H1 (cell line): ENCODE measurements at regions not wholly inside any gene's neighbourhood (a gene's known extent, or its start where the extent isn't known, plus 50 kb on each side); places are given as distances from the start of the nearest gene placed in this dataset.

ENCODE experiments used
- TF ChIP-seq, protein P1 (sequence below): fragments of 300-600 bp; sonication (generic); IDR thresholded peaks from 2 replicates; pipeline ENCODE4 v1.7.1; 2012; ENCODE audit warnings: low read length, moderate library complexity, mild to moderate bottlenecking, inconsistent platforms; ENCODE audit not compliant: insufficient replicate concordance

DNA sequence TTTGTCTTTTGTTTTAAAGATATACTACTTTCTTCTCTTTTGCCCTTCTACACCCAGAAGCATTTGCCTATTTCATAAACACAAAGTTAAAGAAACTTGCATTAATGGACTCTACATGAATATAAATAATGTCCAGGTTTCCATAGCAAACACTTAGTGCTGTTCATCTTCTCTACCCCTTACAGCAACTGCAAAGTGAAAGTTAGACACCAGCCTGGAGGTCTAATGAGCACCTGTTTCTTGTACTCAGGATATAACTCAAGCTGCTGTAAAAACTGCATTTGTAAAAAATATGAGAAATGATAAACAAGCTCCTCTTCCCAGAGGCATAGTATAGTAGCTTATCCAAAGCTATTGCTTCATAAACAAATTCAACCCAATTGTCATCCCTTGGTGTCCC, 76.0 kb upstream of the RELN start (continued):
- TF ChIP-seq, protein P1, sequence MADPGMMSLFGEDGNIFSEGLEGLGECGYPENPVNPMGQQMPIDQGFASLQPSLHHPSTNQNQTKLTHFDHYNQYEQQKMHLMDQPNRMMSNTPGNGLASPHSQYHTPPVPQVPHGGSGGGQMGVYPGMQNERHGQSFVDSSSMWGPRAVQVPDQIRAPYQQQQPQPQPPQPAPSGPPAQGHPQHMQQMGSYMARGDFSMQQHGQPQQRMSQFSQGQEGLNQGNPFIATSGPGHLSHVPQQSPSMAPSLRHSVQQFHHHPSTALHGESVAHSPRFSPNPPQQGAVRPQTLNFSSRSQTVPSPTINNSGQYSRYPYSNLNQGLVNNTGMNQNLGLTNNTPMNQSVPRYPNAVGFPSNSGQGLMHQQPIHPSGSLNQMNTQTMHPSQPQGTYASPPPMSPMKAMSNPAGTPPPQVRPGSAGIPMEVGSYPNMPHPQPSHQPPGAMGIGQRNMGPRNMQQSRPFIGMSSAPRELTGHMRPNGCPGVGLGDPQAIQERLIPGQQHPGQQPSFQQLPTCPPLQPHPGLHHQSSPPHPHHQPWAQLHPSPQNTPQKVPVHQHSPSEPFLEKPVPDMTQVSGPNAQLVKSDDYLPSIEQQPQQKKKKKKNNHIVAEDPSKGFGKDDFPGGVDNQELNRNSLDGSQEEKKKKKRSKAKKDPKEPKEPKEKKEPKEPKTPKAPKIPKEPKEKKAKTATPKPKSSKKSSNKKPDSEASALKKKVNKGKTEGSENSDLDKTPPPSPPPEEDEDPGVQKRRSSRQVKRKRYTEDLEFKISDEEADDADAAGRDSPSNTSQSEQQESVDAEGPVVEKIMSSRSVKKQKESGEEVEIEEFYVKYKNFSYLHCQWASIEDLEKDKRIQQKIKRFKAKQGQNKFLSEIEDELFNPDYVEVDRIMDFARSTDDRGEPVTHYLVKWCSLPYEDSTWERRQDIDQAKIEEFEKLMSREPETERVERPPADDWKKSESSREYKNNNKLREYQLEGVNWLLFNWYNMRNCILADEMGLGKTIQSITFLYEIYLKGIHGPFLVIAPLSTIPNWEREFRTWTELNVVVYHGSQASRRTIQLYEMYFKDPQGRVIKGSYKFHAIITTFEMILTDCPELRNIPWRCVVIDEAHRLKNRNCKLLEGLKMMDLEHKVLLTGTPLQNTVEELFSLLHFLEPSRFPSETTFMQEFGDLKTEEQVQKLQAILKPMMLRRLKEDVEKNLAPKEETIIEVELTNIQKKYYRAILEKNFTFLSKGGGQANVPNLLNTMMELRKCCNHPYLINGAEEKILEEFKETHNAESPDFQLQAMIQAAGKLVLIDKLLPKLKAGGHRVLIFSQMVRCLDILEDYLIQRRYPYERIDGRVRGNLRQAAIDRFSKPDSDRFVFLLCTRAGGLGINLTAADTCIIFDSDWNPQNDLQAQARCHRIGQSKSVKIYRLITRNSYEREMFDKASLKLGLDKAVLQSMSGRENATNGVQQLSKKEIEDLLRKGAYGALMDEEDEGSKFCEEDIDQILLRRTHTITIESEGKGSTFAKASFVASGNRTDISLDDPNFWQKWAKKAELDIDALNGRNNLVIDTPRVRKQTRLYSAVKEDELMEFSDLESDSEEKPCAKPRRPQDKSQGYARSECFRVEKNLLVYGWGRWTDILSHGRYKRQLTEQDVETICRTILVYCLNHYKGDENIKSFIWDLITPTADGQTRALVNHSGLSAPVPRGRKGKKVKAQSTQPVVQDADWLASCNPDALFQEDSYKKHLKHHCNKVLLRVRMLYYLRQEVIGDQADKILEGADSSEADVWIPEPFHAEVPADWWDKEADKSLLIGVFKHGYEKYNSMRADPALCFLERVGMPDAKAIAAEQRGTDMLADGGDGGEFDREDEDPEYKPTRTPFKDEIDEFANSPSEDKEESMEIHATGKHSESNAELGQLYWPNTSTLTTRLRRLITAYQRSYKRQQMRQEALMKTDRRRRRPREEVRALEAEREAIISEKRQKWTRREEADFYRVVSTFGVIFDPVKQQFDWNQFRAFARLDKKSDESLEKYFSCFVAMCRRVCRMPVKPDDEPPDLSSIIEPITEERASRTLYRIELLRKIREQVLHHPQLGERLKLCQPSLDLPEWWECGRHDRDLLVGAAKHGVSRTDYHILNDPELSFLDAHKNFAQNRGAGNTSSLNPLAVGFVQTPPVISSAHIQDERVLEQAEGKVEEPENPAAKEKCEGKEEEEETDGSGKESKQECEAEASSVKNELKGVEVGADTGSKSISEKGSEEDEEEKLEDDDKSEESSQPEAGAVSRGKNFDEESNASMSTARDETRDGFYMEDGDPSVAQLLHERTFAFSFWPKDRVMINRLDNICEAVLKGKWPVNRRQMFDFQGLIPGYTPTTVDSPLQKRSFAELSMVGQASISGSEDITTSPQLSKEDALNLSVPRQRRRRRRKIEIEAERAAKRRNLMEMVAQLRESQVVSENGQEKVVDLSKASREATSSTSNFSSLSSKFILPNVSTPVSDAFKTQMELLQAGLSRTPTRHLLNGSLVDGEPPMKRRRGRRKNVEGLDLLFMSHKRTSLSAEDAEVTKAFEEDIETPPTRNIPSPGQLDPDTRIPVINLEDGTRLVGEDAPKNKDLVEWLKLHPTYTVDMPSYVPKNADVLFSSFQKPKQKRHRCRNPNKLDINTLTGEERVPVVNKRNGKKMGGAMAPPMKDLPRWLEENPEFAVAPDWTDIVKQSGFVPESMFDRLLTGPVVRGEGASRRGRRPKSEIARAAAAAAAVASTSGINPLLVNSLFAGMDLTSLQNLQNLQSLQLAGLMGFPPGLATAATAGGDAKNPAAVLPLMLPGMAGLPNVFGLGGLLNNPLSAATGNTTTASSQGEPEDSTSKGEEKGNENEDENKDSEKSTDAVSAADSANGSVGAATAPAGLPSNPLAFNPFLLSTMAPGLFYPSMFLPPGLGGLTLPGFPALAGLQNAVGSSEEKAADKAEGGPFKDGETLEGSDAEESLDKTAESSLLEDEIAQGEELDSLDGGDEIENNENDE: no peak
